ENCODE measurements at regions not wholly inside any gene's neighbourhood (a gene's known extent, or its start where the extent isn't known, plus 50 kb on each side); places are given as distances from the start of the nearest gene placed in this dataset.
A peak's percentile ranks its signal among the peaks of the same experiment; 100 is the strongest.

DNA sequence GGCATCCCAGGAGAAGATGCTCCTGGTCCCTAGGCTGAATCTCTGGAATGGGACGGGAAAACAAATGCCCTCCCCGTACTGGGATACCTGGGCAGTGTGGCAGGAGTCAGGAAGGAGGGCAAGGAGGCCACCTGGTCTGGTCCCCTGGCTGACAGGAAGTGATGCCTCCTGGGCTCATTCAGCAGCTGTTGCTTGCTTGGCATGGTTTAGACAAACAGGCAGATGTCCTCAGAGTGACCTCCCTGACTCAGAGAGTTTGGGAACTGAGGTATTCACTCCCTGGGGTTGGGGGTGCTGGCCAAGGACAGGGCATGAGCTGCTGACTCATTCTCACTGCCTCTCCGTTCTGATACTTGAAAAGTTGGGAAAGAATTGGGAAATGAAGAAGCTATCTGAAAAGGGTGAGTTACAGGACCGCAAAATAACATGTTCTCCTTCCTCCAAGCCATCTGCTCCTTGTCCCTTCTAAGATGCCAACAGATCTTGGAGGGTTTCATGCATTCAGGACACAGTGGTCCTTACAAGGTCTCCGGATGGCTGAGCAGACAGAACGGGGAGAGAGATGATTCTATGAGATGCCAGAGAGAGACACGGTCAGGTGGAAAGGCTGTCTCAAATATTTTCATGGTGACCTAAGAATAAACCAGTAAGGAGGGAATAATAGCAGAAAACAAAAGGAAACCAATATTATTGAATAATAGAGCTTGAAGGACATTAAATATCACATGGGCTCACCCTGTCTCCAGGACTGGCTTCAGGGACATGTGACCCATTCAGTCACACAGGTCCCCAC is 534.5 kb downstream of the BNC2 start:
- ATAC-seq (peak; percentile 81), DNase-seq (peak in 1 of 4 donors; percentile 59)
- intact Hi-C loops (cut with DNase I), result no loop called here
- H3K9me3 ChIP-seq, result no peaks in the 10 kb centered on the region
- TF ChIP-seq, protein P1, sequence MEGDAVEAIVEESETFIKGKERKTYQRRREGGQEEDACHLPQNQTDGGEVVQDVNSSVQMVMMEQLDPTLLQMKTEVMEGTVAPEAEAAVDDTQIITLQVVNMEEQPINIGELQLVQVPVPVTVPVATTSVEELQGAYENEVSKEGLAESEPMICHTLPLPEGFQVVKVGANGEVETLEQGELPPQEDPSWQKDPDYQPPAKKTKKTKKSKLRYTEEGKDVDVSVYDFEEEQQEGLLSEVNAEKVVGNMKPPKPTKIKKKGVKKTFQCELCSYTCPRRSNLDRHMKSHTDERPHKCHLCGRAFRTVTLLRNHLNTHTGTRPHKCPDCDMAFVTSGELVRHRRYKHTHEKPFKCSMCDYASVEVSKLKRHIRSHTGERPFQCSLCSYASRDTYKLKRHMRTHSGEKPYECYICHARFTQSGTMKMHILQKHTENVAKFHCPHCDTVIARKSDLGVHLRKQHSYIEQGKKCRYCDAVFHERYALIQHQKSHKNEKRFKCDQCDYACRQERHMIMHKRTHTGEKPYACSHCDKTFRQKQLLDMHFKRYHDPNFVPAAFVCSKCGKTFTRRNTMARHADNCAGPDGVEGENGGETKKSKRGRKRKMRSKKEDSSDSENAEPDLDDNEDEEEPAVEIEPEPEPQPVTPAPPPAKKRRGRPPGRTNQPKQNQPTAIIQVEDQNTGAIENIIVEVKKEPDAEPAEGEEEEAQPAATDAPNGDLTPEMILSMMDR (IDR thresholded peaks at IDR 0.05), result no peak
- H3K4me1 ChIP-seq, result no peaks in the 10 kb centered on the region
- no peaks in the 10 kb centered on the region for H3K36me3 ChIP-seq
- H3K27ac ChIP-seq, result no peak overlapping the region
- H3K4me3 ChIP-seq, result no peak overlapping the region
- H3K27me3 ChIP-seq, result no peaks in the 10 kb centered on the region

DNA sequence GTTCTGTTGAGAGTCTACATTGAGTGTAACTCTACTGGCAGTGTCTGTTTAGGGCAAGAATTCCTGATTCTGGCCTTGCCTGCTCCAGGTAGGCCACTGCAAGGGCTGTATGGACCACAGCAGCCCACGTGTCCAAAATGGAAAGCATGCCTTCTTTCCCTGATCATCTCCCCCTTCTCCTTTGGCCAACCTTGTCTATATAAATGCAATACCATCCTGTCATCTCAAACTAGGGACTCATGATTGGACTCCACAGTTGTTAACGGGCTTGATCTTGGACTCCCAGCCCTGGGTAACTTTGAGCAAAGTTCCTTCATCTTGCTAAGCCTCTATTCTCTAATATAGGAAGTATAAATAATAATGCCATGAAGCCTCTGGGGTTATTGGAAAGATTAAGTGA is 533.6 kb downstream of the BNC2 start:
- H3K27ac ChIP-seq, result no peak overlapping the region
- ATAC-seq, result no peak
- H3K4me3 ChIP-seq, result no peak overlapping the region
- H3K4me1 ChIP-seq, result no peaks in the 10 kb centered on the region
- no peaks in the 10 kb centered on the region for H3K9me3 ChIP-seq
- no peaks in the 10 kb centered on the region for H3K36me3 ChIP-seq
- no peak for DNase-seq
- TF ChIP-seq, protein P1 (IDR thresholded peaks at IDR 0.05), result no peak
- no peaks in the 10 kb centered on the region for H3K27me3 ChIP-seq
- intact Hi-C loops (cut with DNase I), result no loop called here

DNA sequence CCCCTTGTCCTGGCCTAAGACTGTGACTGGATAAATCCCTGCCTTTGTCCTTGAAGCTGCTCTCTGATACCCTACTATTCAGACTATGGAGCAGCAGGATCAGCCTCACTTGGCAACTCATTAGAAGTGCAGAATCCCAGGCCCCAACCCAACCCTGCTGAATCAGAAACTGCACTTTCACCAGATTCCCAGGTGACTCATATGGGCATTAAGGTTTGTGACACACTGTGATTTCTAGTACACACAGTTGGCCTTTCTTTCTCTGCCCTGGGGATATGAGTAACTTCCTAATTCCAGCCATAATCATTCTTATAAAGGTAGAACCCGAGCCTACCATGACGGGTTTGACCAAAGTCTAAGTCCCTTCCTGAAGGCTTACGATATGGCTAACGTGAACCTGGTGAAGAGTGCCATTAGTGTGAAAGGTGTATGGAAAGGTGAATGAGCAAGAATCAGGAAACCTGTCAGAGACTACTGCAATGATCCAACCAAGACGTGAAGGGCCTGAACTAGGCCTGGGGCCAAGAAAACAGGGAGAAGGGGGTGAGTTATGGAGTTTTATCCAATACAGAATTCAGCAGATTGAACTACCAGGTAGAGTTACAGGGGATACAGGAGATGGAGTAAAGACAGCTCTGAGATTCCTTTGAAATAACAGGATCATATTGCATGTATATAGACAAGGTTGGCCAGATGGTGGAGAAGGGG is 533.0 kb downstream of the BNC2 start:
- H3K4me1 ChIP-seq, result peaks cover 0 to 3% of the 10 kb centered on the region in 2 donors
- no peaks in the 10 kb centered on the region for H3K36me3 ChIP-seq
- intact Hi-C loops (cut with DNase I), result no loop called here
- TF ChIP-seq, protein P1 (IDR thresholded peaks at IDR 0.05), result no peak
- ATAC-seq, result peak; percentile 28
- no peaks in the 10 kb centered on the region for H3K27me3 ChIP-seq
- H3K27ac ChIP-seq, result no peak overlapping the region
- H3K4me3 ChIP-seq, result no peak overlapping the region
- no peaks in the 10 kb centered on the region for H3K9me3 ChIP-seq
- DNase-seq, result no peak

DNA sequence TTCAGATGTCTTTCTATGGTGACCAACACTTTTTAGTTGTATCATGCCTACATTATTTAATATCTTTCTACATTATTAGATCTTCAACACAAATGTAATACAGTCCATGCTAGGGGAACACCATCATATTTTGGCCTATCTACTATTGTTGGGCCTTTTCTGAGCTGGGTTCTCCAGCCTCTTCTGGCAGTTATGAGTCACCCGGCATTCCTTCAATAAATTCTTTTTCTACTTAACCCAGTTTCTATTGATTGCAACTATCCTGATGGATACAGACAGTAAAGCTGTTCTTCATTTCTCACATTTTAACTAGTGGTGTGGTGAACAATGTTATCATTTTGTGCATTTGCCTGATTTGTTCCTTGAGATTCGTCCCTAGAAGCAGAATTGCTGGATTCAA is 529.3 kb downstream of the BNC2 start:
- ATAC-seq (no peak), DNase-seq (no peak)
- TF ChIP-seq, protein P1 (IDR thresholded peaks at IDR 0.05), result no peak
- H3K9me3 ChIP-seq, result no peaks in the 10 kb centered on the region
- H3K4me1 ChIP-seq, result peaks cover 0 to 7% of the 10 kb centered on the region in 2 donors
- intact Hi-C loops (cut with DNase I), result no loop called here
- H3K27me3 ChIP-seq, result no peaks in the 10 kb centered on the region
- H3K4me3 ChIP-seq, result no peak overlapping the region
- no peak overlapping the region for H3K27ac ChIP-seq
- H3K36me3 ChIP-seq, result no peaks in the 10 kb centered on the region

DNA sequence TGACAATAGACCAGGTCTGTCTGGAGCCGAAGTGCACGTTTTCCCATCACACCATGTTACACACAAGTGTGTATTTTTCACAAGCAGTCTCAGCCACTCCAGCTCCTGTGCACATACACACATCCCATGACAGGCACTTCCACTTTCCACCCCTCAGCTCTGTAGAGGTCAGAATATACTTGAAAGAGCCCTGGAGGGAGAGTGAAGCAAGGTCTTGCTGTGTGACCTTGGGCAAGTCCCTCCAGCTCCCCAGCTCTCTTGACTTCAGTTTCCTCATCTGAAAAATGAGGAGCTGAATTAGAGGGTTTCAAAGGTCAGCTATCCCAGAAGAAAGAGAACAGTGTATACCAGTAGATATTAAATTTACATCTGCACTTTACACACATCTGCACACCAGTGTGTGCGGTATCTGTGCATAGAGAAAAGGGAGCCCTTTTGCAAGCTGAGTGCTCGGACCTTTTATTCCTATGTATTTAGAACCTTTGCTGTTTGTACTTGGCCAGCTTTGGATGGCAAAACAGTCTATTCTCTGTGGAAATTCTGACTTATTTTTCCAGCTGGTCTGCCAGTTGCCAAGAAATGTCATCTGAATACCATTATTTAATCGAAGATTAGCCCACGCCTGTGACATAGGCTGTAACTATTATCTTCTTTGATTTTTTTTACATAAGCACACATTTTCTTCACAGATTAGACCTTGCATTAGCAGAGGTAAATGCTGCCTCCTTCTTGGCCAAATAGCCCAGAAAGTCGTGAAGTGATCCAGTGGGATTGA is 528.0 kb downstream of the BNC2 start:
- Histone ChIP-seq H3K27ac (no peak overlapping the region), H3K4me1 (peaks cover 0 to 7% of the 10 kb centered on the region in 2 donors), H3K36me3 (no peaks in the 10 kb centered on the region), H3K27me3 (no peaks in the 10 kb centered on the region), H3K9me3 (no peaks in the 10 kb centered on the region), H3K4me3 (no peak overlapping the region)
- intact Hi-C loops (cut with DNase I), result no loop called here
- TF ChIP-seq, protein P1 (IDR thresholded peaks at IDR 0.05), result no peak
- ATAC-seq (no peak), DNase-seq (no peak)

All from left lung (tissue), 4 donors.